NB4 (cell line): ENCODE measurements at regions not wholly inside any gene's neighbourhood (a gene's known extent, or its start where the extent isn't known, plus 50 kb on each side); places are given as distances from the start of the nearest gene placed in this dataset.
"Not testable (repeated sequence)": the region's sequence is repeated elsewhere in the genome, so short reads cannot be mapped to it uniquely, and the experiment has no call there.

ENCODE experiments used
- DNase-seq: peaks from one replicate; pipeline ENCODE4 v3.0.0; 2010; ENCODE audit warnings: low read depth
- H3K4me3 ChIP-seq: one replicate; pipeline ENCODE4 v1.5.1; 2011; ENCODE audit warnings: mild to moderate bottlenecking, low read depth, low read length, moderate library complexity
- CTCF ChIP-seq: IDR thresholded peaks from one replicate; pipeline ENCODE4 v1.5.1; 2012; ENCODE audit warnings: low read depth, low read length
- MAX ChIP-seq: IDR thresholded peaks from 2 replicates; pipeline ENCODE4 v1.6.1; 2011; ENCODE audit warnings: low read depth, low read length
- MYC ChIP-seq: IDR thresholded peaks from 2 replicates; pipeline ENCODE4 v1.6.1; 2011; ENCODE audit warnings: low read depth, low read length
- POLR2A ChIP-seq: IDR thresholded peaks from 2 replicates; pipeline ENCODE4 v1.6.1; 2011; ENCODE audit warnings: mild to moderate bottlenecking; ENCODE audit not compliant: insufficient read length; ENCODE audit errors: extremely low read depth

- no peak for TF ChIP-seq MYC
- no peak for TF ChIP-seq POLR2A
- TF ChIP-seq MAX, result no peak
- no peak for TF ChIP-seq CTCF
- H3K4me3 ChIP-seq, result no peak overlapping the region
- DNase-seq, result no peak
These were observed 646.6 kb downstream of the ANKRD50 start for GRCh38 chr4:124065936-124066335.

- no peak overlapping the region for H3K4me3 ChIP-seq
- no peak for DNase-seq
- no peak for TF ChIP-seq MYC
These were observed 645.9 kb downstream of the ANKRD50 start for GRCh38 chr4:124066595-124066994.

- DNase-seq, result no peak
- no peak overlapping the region for H3K4me3 ChIP-seq
- TF ChIP-seq MAX, result no peak
- no peak for TF ChIP-seq POLR2A
- no peak for TF ChIP-seq CTCF
- no peak for TF ChIP-seq MYC
These were observed 645.5 kb downstream of the ANKRD50 start for GRCh38 chr4:124067046-124067445.

GRCh38 chr4:124070688-124071484 is 641.6 kb downstream of the ANKRD50 start:
- DNase-seq, result no peak
- no peak overlapping the region for H3K4me3 ChIP-seq
- no peak for TF ChIP-seq MAX
- no peak for TF ChIP-seq MYC

- not testable (repeated sequence) for H3K4me3 ChIP-seq, DNase-seq
These were observed 637.3 kb downstream of the ANKRD50 start for GRCh38 chr4:124075276-124075675.

GRCh38 chr4:124079174-124079780 is 633.3 kb downstream of the ANKRD50 start:
- no peak overlapping the region for H3K4me3 ChIP-seq
- DNase-seq, result no peak
- no peak for TF ChIP-seq MYC
- TF ChIP-seq MAX, result no peak

GRCh38 chr4:124083711-124084110 is 628.8 kb downstream of the ANKRD50 start:
- DNase-seq, result no peak
- H3K4me3 ChIP-seq, result no peak overlapping the region
- no peak for TF ChIP-seq MYC
- no peak for TF ChIP-seq CTCF
- TF ChIP-seq MAX, result no peak
- no peak for TF ChIP-seq POLR2A
